ENCODE measurements at regions not wholly inside any gene's neighbourhood (a gene's known extent, or its start where the extent isn't known, plus 50 kb on each side); places are given as distances from the start of the nearest gene placed in this dataset.

GRCh38 chr22:47396515-47396914, 634.1 kb downstream of the TBC1D22A start:
- no peak for TF ChIP-seq CTCF (IDR thresholded peaks at IDR 0.05; ENCODE audit: low read depth, low read length)
- TF ChIP-seq POLR2A (IDR thresholded peaks at IDR 0.05; ENCODE audit: extremely low read depth, insufficient read length) = no peak
- no peak for TF ChIP-seq MYC (IDR thresholded peaks at IDR 0.05; ENCODE audit: low read depth, low read length)
- TF ChIP-seq, protein P1, sequence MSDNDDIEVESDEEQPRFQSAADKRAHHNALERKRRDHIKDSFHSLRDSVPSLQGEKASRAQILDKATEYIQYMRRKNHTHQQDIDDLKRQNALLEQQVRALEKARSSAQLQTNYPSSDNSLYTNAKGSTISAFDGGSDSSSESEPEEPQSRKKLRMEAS (IDR thresholded peaks at IDR 0.05; ENCODE audit: low read depth, low read length) = no peak

All from NB4 (cell line).